H1 (cell line): ENCODE measurements at regions not wholly inside any gene's neighbourhood (a gene's known extent, or its start where the extent isn't known, plus 50 kb on each side); places are given as distances from the start of the nearest gene placed in this dataset.

Source experiments
- POLR2A ChIP-seq, 2 experiments: IDR thresholded peaks; 1 replicate in 1 of 2; 2 replicates in 1 of 2; pipeline ENCODE4 v1.6.1; 2011; ENCODE audit warnings: low read depth in 2 of 2, low read length in 2 of 2, mild to moderate bottlenecking in 2 of 2; ENCODE audit errors: control extremely low read depth in 1 of 2
- POLR2AphosphoS5 ChIP-seq: IDR thresholded peaks from 2 replicates; pipeline ENCODE4 v1.6.1; 2011; ENCODE audit warnings: low read depth, low read length
- SUZ12 ChIP-seq: fragments of 200-600 bp; sonication (generic); IDR thresholded peaks from 2 replicates; pipeline ENCODE4 v1.6.1; 2012; ENCODE audit warnings: mild to moderate bottlenecking, inconsistent platforms, low read length, moderate library complexity, mixed read lengths

GRCh38 chr12:27865421-27865820 lies 85.4 kb upstream of the MANSC4 start:
- TF ChIP-seq POLR2A (IDR thresholded peaks at IDR 0.05; ENCODE audit: control extremely low read depth in 1 of 2, low read depth in 2 of 2, low read length in 2 of 2) (no peak), SUZ12 (no peak), POLR2AphosphoS5 (no peak)
